ENCODE measurements at regions not wholly inside any gene's neighbourhood (a gene's known extent, or its start where the extent isn't known, plus 50 kb on each side); places are given as distances from the start of the nearest gene placed in this dataset.

DNA sequence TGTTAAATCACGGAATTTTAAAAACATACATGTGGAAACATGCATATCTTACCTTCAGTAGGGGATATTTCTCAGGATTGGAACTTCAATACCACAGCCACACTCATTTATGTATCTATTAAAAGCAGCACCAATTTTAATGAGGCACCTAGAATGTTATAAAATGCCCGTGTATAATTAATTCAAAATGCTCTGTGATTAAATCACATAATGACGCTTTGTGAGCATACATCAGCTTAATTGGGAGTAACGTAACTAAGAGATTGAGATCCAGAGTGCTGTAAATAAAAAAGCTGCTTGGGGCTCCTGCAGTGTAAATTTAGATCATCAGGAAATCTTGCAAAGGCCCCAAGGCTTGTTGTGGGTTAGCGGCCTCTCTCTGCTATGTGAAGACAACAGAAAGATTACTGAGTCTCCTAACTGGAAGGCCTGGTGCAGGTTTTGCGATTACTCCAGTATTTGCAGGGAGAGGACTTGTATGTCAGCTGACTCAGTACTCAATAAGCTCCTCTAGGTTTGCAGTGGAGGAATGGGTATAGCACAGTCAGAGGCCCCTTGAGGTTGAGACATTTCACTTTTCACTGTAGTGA lies 195.5 kb upstream of the PHYHIPL start:
- TF ChIP-seq CTCF (IDR thresholded peaks at IDR 0.05): no peak
- TF ChIP-seq POLR2A (IDR thresholded peaks at IDR 0.05): no peak
